Fibroblast of lung (primary cell): ENCODE measurements at regions not wholly inside any gene's neighbourhood (a gene's known extent, or its start where the extent isn't known, plus 50 kb on each side); places are given as distances from the start of the nearest gene placed in this dataset.

Experiments
- CTCF ChIP-seq, 2 donors: IDR thresholded peaks in 1 of 2; conservative IDR thresholded peaks in 1 of 2; 1 replicate in 1 of 2; 2 replicates in 1 of 2; pipeline ENCODE4 v1.5.1; 2011 to 2012; ENCODE audit warnings: low read length in 2 of 2, control low read depth in 1 of 2, inconsistent platforms in 1 of 2, low read depth in 1 of 2, mild to moderate bottlenecking in 1 of 2
- EZH2 ChIP-seq: IDR thresholded peaks from 2 replicates; pipeline ENCODE4 v1.5.1; 2012; ENCODE audit warnings: low read length, control low read depth, mild to moderate bottlenecking; ENCODE audit errors: missing control alignments

DNA sequence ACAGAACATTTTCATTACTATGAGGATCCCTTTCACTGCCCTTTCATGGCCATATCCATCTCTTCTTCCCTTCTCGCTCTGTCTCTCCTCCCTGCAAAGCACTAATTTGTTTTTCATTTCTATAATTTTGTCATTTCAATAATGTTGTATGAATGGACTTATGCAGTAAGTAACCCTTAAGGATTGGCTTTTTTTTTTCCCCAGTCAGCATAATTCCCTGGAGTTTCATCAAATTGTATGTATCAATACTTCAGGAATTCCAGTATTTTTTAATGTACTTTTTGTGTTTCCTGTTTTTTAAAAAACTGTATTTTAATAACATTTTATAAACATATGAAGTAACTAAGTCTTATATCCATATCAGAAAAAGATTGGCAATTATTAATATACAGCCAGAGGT, 1016.0 kb upstream of the SEMA6D start:
- TF ChIP-seq CTCF (conservative IDR thresholded peaks at IDR 0.05 in 1 of 2, IDR thresholded peaks at IDR 0.05 in 1 of 2; ENCODE audit: low read depth in 1 of 2, low read length in 2 of 2) (no peak), EZH2 (no peak)
